B cell (primary cell): ENCODE measurements at regions not wholly inside any gene's neighbourhood (a gene's known extent, or its start where the extent isn't known, plus 50 kb on each side); places are given as distances from the start of the nearest gene placed in this dataset.

Experiments
- EZH2 ChIP-seq: IDR thresholded peaks from 2 replicates; pipeline ENCODE4 v1.6.1; 2012; ENCODE audit warnings: borderline replicate concordance, low read depth, mild to moderate bottlenecking, moderate library complexity, low read length; ENCODE audit not compliant: insufficient read depth, poor library complexity, severe bottlenecking
- TF ChIP-seq, protein P1 (sequence below): fragments of 200-600 bp; IDR thresholded peaks from one replicate; pipeline ENCODE4 v1.8.0; 2022; ENCODE audit warnings: antibody characterized with exemption, mild to moderate bottlenecking

DNA sequence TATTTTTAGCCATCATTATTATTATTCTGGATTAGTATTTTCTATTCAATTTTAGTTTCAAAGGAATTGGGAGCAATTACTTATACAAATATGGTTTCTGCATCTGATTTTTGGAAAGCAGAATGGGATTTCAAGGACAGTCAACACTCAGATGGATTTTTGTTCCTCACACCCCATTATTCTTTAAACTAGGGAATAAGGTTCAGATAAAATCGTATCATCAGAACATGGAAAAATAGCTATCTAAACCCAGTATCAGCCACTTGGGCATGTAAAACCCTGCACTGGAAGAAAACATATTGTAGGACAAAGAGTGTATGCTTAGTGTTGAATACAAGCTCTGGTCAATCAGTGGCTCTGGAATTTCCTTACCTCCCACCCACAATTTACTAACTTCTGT is 452.5 kb downstream of the ZNF516 start:
- TF ChIP-seq EZH2, result no peak
- TF ChIP-seq, protein P1, sequence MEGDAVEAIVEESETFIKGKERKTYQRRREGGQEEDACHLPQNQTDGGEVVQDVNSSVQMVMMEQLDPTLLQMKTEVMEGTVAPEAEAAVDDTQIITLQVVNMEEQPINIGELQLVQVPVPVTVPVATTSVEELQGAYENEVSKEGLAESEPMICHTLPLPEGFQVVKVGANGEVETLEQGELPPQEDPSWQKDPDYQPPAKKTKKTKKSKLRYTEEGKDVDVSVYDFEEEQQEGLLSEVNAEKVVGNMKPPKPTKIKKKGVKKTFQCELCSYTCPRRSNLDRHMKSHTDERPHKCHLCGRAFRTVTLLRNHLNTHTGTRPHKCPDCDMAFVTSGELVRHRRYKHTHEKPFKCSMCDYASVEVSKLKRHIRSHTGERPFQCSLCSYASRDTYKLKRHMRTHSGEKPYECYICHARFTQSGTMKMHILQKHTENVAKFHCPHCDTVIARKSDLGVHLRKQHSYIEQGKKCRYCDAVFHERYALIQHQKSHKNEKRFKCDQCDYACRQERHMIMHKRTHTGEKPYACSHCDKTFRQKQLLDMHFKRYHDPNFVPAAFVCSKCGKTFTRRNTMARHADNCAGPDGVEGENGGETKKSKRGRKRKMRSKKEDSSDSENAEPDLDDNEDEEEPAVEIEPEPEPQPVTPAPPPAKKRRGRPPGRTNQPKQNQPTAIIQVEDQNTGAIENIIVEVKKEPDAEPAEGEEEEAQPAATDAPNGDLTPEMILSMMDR, result no peak
